HK-2 (cell line): ENCODE measurements at regions not wholly inside any gene's neighbourhood (a gene's known extent, or its start where the extent isn't known, plus 50 kb on each side); places are given as distances from the start of the nearest gene placed in this dataset.
A peak's percentile ranks its signal among the peaks of the same experiment; 100 is the strongest.

ENCODE experiments used
- DNase-seq: peaks from one replicate; pipeline ENCODE4 v3.0.0-alpha.2; 2018; ENCODE audit not compliant: unreplicated experiment

DNA sequence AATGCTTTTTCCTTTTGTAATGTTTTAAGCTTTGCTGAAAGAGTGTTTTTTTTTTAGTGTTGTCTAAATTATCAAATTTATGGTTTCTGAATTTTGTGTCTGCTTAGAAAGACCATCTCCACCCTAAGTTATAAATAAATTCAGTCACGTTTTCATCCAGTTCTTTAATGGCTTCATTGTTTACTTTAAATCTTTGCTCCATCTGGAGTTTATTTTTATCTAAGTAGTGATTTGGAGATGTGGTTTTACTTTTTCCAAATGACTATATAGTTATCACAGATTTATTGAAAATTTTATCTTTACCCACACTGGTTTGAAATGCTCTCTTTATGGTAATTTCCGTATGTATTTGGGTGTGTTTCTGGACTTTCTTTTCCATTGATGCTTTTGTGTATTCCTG, 577.2 kb upstream of the ZNF608 start:
- no peak for DNase-seq

DNA sequence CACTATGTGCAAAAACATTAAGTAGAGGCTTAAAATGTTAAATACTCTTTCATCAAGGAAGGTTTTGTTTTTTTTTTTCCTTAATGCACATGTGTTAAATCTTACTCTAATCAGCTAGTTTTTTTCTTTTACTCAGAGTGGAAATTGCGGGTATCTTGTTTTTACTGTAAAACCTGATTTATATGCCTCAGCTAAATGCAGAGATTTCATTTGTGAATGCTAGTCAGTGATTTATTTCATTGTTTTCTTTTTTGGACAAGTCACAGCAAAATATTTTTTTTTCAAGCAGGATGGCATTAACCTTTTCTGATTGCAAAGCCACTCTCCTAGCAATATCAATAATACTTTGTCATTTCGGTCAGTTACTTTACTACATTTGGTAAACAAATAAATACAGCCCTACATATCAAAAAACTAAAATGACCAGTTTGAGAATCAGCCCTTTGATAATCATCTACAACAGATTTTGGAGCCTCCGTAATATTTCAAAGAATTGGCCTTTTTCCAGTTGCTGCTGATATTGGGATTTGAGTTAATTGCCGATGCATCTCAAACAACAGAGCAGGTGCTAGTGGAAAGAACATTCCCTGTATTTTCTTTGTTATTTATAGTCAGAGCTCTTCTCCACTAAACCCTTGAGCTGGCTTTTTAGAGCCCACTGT, 579.2 kb upstream of the ZNF608 start:
- DNase-seq: no peak

DNA sequence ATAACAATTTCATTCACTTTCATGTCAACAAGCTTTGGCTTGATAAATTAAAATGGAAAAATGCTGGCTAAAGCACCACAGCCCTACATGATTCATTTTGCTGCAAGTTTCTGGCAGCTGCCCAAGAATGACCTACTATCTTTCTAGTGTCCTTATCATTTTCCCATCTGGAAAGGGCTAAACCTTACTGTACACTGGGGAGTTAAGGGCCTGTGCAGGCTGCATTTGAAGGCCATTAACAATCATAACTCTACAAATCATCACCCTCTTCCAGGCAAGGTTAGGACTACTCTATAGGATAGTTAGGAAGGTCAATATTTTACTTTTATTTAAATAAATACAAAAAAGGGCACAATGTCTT, 579.7 kb upstream of the ZNF608 start:
- DNase-seq: peak; percentile 6

DNA sequence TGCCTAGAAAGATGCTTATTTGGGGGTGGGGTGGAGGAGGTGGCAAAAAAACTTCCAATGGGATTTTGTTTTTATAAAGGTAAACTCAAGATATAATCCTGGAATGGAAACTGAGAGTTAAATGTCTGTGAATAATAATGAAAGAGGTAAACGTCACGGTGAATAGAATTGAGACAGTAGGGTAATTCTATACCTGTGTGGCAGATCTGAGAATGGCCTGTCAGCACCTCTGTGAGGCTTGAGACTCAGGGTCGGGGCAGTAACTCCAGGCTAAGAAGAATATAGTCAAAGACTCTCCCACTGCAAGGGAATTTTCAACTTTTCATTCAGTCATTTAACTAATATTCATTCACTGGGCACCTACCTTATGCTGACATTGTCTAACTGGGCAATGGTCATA, 581.2 kb upstream of the ZNF608 start:
- no peak for DNase-seq

DNA sequence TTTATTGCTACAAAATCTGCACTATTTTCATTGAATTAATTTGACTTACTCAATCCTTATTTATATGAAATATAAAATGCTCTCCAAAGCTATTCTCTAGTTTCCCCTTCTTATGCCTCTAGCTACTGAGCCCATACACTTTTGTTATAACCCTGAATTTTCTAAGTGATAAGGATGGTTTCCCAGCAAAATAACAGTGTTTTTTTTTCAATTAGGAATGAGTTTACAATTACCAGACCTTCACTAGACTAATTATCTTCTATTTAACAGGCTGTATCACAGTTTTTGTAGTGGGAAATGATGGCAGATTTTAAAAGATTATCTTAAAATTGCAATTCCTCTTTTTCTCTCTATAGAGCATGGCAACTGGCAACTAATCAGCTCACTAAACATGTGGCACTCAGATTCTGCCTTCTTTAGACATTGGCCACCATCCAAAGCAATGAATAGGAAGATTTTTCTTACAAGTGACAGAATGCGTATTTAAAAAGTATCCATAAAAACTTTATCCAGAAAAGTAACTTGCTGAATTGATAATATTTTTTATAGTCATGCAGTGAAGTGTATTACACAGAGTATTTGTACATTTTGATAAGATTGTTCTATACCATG, 585.7 kb upstream of the ZNF608 start:
- DNase-seq: no peak

GRCh38 chr5:125333416-125333815, 587.0 kb upstream of the ZNF608 start:
- no peak for DNase-seq

DNA sequence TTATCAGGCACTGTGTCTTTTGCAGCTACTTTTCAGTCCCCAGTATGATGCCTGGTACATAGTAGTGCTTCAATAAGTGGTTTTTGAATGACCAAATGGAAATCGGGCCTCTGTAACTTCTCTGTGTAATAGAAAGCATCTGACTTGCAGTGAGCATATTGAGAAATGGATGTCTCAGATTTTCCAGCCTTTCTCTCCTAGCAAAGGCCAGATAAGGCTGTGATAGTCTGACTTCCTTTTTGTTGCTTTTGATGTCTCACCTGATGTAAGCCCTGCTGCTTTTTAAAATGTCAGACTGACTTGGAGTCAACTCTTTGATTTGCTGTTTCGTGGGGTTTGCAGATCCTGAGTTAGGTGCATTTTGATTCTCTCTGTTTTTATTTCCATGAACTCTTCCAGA, 590.0 kb upstream of the ZNF608 start:
- DNase-seq: no peak

- DNase-seq: no peak
Measured at GRCh38 chr5:125337294-125337693, 590.9 kb upstream of the ZNF608 start.

DNA sequence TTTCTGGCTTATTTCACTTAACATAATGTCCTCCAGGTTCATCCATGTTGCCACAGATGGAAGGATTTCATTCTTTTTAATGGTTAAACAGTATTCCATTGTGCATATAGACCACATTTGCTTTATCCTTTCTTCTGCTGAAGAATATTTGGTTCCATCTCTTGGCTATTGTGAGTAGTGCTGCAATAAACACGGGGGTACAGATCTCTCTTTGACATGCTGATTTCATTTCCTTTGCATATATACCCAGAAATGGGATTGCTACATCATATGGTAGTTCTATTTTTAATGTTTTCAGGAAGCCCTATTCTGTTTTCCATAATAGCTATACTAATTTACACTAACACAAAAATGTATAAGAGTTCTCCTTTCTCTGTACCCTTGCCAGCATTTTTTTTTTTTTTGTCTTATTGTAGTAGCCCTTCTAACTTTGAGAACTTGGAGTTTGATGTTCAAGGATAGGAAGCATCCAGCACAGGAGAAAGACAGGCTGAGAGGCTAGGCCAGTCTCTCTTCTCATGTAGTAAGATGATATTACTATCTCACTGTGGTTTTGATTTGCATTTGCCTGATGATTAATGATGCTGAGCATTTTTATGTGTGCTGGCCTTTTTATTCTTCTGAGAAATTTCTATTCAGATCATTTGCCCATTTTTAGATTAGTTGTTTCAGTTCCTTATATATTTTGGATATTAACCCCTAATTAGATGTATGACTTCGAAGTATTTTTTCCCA, 592.2 kb upstream of the ZNF608 start:
- DNase-seq: no peak

- no peak for DNase-seq
Measured at GRCh38 chr5:125341436-125341835, 595.0 kb upstream of the ZNF608 start.

DNA sequence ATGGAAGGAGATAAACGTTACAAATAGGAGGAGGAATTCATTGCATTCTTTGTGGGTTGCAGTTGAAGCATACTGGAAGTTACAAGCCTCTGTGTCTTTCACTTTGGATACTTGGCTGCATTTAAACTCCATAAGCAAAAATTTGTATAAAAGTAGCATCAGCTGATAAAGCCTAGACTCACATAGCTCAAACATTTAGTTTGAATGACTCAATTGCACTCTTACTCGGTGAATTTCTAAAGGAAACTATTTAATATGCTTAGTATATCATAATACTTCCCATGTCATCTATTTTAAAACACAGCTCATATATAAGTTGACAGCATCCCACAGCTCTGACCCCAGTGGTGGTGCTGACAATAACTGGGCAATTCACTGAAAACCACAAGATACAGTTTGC, 596.6 kb upstream of the ZNF608 start:
- no peak for DNase-seq

- no peak for DNase-seq
Measured at GRCh38 chr5:125346316-125346715, 599.9 kb upstream of the ZNF608 start.

DNA sequence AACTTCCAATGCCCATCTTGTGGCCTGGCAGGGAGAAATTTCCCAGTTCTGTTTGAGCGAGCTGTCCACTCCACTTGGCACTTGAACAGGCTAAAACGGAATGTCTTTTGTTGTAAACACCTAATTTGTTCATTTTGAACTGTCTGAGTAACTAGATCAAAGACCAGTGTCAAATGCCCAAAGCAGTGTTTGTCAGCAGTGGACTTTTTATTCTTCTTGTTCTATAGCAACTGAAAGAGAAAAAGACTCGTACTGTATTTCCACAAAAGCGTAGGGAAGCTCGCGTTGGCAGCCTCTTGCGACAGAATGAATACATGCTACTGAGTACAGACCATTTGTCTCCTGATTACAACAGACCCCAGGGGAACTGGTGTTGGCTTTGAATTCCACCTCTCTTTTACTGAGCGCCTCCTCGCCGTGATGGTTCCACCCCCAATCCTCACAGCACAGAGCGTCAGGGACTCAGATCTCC, 601.8 kb upstream of the ZNF608 start:
- DNase-seq: no peak

- no peak for DNase-seq
Measured at GRCh38 chr5:125348936-125349831, 602.7 kb upstream of the ZNF608 start.

GRCh38 chr5:125357660-125358059, 611.2 kb upstream of the ZNF608 start:
- no peak for DNase-seq

- DNase-seq: no peak
Measured at GRCh38 chr5:125365747-125366146, 619.3 kb upstream of the ZNF608 start.

- no peak for DNase-seq
Measured at GRCh38 chr5:125367702-125368101, 621.3 kb upstream of the ZNF608 start.

DNA sequence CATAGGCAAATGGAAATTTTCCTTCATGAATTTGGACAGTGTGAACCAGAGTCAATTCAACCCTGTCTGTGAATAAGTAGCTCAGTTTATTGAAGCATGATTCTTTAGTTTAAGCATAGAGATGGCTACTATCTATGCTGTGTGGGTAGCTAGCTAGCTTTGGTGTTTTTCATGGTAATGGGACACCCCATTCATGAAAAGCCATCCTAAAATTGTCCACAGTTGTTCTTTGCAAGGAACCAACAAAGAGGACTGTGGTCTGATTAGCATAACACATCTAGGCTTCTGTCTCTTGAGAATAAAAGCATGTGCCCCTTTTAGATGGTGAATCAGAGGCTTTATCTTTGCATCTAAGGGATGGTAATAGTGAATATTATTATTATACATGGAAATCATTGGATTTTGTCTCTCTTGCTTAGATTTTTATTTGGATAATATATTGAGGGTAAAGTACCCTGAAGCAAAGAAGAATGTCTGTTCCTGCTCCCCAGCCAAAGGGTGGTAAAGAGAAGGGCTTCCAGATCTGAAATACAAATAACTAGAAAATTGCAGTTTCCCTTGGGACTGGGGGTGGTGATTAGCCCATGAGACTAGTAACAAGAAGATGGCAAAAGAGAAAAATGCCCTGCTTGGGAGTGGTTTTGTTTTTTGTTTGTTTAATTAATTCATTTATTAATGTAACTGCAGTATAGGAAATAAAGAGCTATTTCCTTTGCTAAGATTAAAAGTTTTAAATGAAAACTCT, 624.2 kb upstream of the ZNF608 start:
- DNase-seq: no peak

GRCh38 chr5:125372694-125373631, 626.5 kb upstream of the ZNF608 start:
- DNase-seq: peak; percentile 1

DNA sequence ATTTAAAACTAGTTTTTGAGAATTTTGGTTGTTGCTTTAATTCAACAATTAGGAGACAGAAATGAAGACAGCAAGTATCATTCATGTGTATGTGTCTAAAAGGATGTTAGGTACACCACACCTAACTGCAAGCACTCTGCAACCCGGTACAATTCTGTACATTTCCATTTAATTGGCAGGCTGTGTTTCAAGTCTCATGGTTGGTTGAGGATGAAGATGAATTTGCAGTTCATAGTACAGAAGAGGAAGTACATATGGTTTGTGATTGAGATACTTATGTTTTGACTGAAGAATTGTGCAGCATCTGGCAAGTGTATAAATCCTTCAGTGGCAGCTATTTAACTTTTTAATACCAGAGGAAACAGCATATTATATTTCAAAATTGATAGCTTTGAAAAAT, 628.7 kb upstream of the ZNF608 start:
- no peak for DNase-seq
